Kidney (tissue), 13 donors: ENCODE measurements at regions not wholly inside any gene's neighbourhood (a gene's known extent, or its start where the extent isn't known, plus 50 kb on each side); places are given as distances from the start of the nearest gene placed in this dataset.

ENCODE experiments used
- DNase-seq, 5 donors: peaks; one replicate each; pipeline ENCODE4 v3.0.0-alpha.2; 2013 to 2020
- FAIRE-seq: peaks from 2 replicates; lab custom pipeline; 2012; peaks lifted over from hg19 to GRCh38; lab: Jason Lieb, UNC
- H3K27ac ChIP-seq, 2 donors: one replicate each; pipeline ENCODE4 v1.7.0; 2013; ENCODE audit warnings: low read depth in 2 of 2, low read length in 2 of 2, inconsistent platforms in 1 of 2
- H3K27me3 ChIP-seq: one replicate; pipeline ENCODE4 v1.7.1; 2013; ENCODE audit warnings: low read length, inconsistent platforms; ENCODE audit not compliant: control insufficient read depth, insufficient read depth
- H3K36me3 ChIP-seq, 3 donors: one replicate each; pipeline versions ENCODE4 v1.7.0 to v1.7.1; 2013; ENCODE audit warnings: low read length in 3 of 3, control low read depth in 1 of 3, inconsistent platforms in 1 of 3; ENCODE audit not compliant: insufficient read depth in 3 of 3, control insufficient read depth in 2 of 3
- H3K4me1 ChIP-seq, 3 donors: one replicate each; pipeline versions ENCODE4 v1.7.0 to v1.7.1; 2013; ENCODE audit warnings: low read length in 3 of 3, inconsistent platforms in 1 of 3, low read depth in 1 of 3; ENCODE audit not compliant: control insufficient read depth in 2 of 3, insufficient read depth in 2 of 3
- H3K4me3 ChIP-seq, 3 donors: one replicate each; pipeline versions ENCODE4 v1.7.0 to v1.8.1; 2013; ENCODE audit warnings: low read length in 3 of 3, control low read depth in 1 of 3, inconsistent platforms in 1 of 3
- H3K9ac ChIP-seq, 3 donors: one replicate each; pipeline versions ENCODE4 v1.7.0 to v1.7.1; 2013; ENCODE audit warnings: low read length in 3 of 3, control low read depth in 1 of 3, inconsistent platforms in 1 of 3
- H3K9me3 ChIP-seq, 3 donors: one replicate each; pipeline versions ENCODE4 v1.7.0 to v1.7.1; 2013; ENCODE audit warnings: low read length in 3 of 3, control low read depth in 1 of 3, inconsistent platforms in 1 of 3; ENCODE audit not compliant: control insufficient read depth in 2 of 3, insufficient read depth in 1 of 3
- CTCF ChIP-seq: IDR thresholded peaks from 3 replicates; pipeline ENCODE4 v1.5.1; 2012; ENCODE audit warnings: mild to moderate bottlenecking, moderate library complexity, borderline replicate concordance; ENCODE audit not compliant: insufficient read depth; ENCODE audit errors: extremely low read depth
- intact Hi-C: fragments of 100-400 bp; cut with DNase I; formaldehyde crosslinking; loops from one replicate; pipeline ENCODE4 v1.11.1; 2022
- donor health status: control.
- donor health status: control.
- donor health status: control.
- donor health status: control.
- donor health status: control.
- donor health status: DM: yes; HTN: yes; CAD: no.
- donor health status: Normal renal cell carcinoma (clear cell type).

GRCh38 chr2:128997166-128997866, 678.6 kb upstream of the HS6ST1 start:
- H3K36me3 ChIP-seq = no peaks in the 10 kb centered on the region
- no peak overlapping the region for H3K4me3 ChIP-seq
- no peaks in the 10 kb centered on the region for H3K4me1 ChIP-seq
- no peak for TF ChIP-seq CTCF
- DNase-seq (no peak), FAIRE-seq (no peak)
- H3K9me3 ChIP-seq = no peaks in the 10 kb centered on the region
- no peaks in the 10 kb centered on the region for H3K27me3 ChIP-seq
- no peak overlapping the region for H3K27ac ChIP-seq
- H3K9ac ChIP-seq = no peak overlapping the region
- intact Hi-C loops = no loop called here

- no peaks in the 10 kb centered on the region for H3K27me3 ChIP-seq
- FAIRE-seq (no peak), DNase-seq (no peak)
- no peak overlapping the region for H3K4me3 ChIP-seq
- H3K36me3 ChIP-seq = no peaks in the 10 kb centered on the region
- no peak for TF ChIP-seq CTCF
- no peaks in the 10 kb centered on the region for H3K4me1 ChIP-seq
- no peaks in the 10 kb centered on the region for H3K9me3 ChIP-seq
- intact Hi-C loops = no loop called here
- no peak overlapping the region for H3K9ac ChIP-seq
- H3K27ac ChIP-seq = no peak overlapping the region
Measured at GRCh38 chr2:129001926-129002325, 683.3 kb upstream of the HS6ST1 start.

- Histone ChIP-seq H3K36me3 (no peaks in the 10 kb centered on the region), H3K9me3 (no peaks in the 10 kb centered on the region), H3K4me1 (no peaks in the 10 kb centered on the region), H3K9ac (no peak overlapping the region), H3K4me3 (no peak overlapping the region), H3K27me3 (no peaks in the 10 kb centered on the region), H3K27ac (no peak overlapping the region)
- TF ChIP-seq CTCF = no peak
- no peak for FAIRE-seq
- DNase-seq = no peak
- intact Hi-C loops = no loop called here
Measured at GRCh38 chr2:129002751-129003150, 684.1 kb upstream of the HS6ST1 start.

GRCh38 chr2:129004485-129004884, 685.8 kb upstream of the HS6ST1 start:
- intact Hi-C loops = no loop called here
- no peak overlapping the region for H3K4me3 ChIP-seq
- H3K9ac ChIP-seq = no peak overlapping the region
- DNase-seq (no peak), FAIRE-seq (no peak)
- no peaks in the 10 kb centered on the region for H3K27me3 ChIP-seq
- H3K4me1 ChIP-seq = no peaks in the 10 kb centered on the region
- no peak overlapping the region for H3K27ac ChIP-seq
- no peaks in the 10 kb centered on the region for H3K9me3 ChIP-seq
- no peak for TF ChIP-seq CTCF
- H3K36me3 ChIP-seq = no peaks in the 10 kb centered on the region
